CD4-positive, alpha-beta T cell treated with Interleukin-21 for 1 hour (primary cell): ENCODE measurements at regions not wholly inside any gene's neighbourhood (a gene's known extent, or its start where the extent isn't known, plus 50 kb on each side); places are given as distances from the start of the nearest gene placed in this dataset.
"Not testable (repeated sequence)": the region's sequence is repeated elsewhere in the genome, so short reads cannot be mapped to it uniquely, and the experiment has no call there.

Source experiments
- DNase-seq: peaks from one replicate; pipeline ENCODE4 v3.0.0-alpha.2; 2020

GRCh38 chr20:40309731-40310130 is 379.3 kb downstream of the MAFB start:
- no peak for DNase-seq

- DNase-seq, result no peak
These were observed 381.0 kb downstream of the MAFB start for GRCh38 chr20:40307997-40308396.

- DNase-seq, result no peak
These were observed 381.8 kb downstream of the MAFB start for GRCh38 chr20:40307268-40307667.

GRCh38 chr20:40305303-40305702 is 383.7 kb downstream of the MAFB start:
- DNase-seq, result no peak

- no peak for DNase-seq
These were observed 384.9 kb downstream of the MAFB start for GRCh38 chr20:40304119-40304613.

GRCh38 chr20:40294747-40295146 is 394.3 kb downstream of the MAFB start:
- no peak for DNase-seq

- DNase-seq, result no peak
These were observed 394.9 kb downstream of the MAFB start for GRCh38 chr20:40294175-40294574.

- DNase-seq, result no peak
These were observed 395.3 kb downstream of the MAFB start for GRCh38 chr20:40293740-40294139.

GRCh38 chr20:40291493-40292135 is 397.4 kb downstream of the MAFB start:
- DNase-seq, result no peak

GRCh38 chr20:40287683-40288082 is 401.4 kb downstream of the MAFB start:
- no peak for DNase-seq

GRCh38 chr20:40286975-40287531 is 402.0 kb downstream of the MAFB start:
- no peak for DNase-seq

GRCh38 chr20:40284611-40285010 is 404.4 kb downstream of the MAFB start:
- DNase-seq, result no peak

- DNase-seq, result no peak
These were observed 405.3 kb downstream of the MAFB start for GRCh38 chr20:40283689-40284088.

GRCh38 chr20:40282941-40283340 is 406.1 kb downstream of the MAFB start:
- DNase-seq, result no peak

- no peak for DNase-seq
These were observed 406.5 kb downstream of the MAFB start for GRCh38 chr20:40282541-40282940.

GRCh38 chr20:40280616-40281015 is 408.4 kb downstream of the MAFB start:
- no peak for DNase-seq

- DNase-seq, result no peak
These were observed 409.6 kb downstream of the MAFB start for GRCh38 chr20:40279390-40279789.

- no peak for DNase-seq
These were observed 410.4 kb downstream of the MAFB start for GRCh38 chr20:40278673-40279072.

- no peak for DNase-seq
These were observed 412.7 kb downstream of the MAFB start for GRCh38 chr20:40276301-40276700.

GRCh38 chr20:40275738-40276137 is 413.3 kb downstream of the MAFB start:
- DNase-seq, result no peak

- no peak for DNase-seq
These were observed 414.0 kb downstream of the MAFB start for GRCh38 chr20:40274912-40275533.

GRCh38 chr20:40269274-40269673 is 419.8 kb downstream of the MAFB start:
- not testable (repeated sequence) for DNase-seq

- DNase-seq, result no peak
These were observed 420.5 kb downstream of the MAFB start for GRCh38 chr20:40268321-40269075.
